ENCODE measurements at regions not wholly inside any gene's neighbourhood (a gene's known extent, or its start where the extent isn't known, plus 50 kb on each side); places are given as distances from the start of the nearest gene placed in this dataset.
A peak's percentile ranks its signal among the peaks of the same experiment; 100 is the strongest.
"Not testable (repeated sequence)": the region's sequence is repeated elsewhere in the genome, so short reads cannot be mapped to it uniquely, and the experiment has no call there.

DNA sequence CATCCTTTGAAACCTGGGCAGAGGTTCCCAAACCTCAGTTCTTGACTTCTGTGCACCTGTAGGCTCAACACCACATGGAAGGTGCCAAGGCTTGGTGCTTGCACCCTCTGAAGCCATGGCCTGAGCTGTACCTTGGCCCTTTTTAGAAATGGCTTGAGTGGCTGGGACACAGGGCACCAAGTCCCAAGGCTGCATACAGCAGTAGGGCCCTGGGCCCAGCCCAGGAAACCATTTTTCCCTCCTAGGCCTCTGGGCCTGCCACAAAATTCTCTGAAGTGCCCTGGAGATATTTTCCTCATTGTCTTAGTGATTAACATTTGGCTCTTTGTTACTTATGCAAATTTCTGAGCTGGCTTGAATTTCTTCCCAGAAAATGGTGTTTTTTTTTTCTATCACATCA, 65.6 kb upstream of the ACTRT2 start:
- no peaks in the 10 kb centered on the region for H3K4me1 Mint-ChIP-seq (ENCODE audit: low read depth in 2 of 2)
- H3K27ac Mint-ChIP-seq: no peak overlapping the region
- H3K36me3 Mint-ChIP-seq: peaks cover 6% of the 10 kb centered on the region
- DNase-seq (ENCODE audit: low spot score) (no peak), ATAC-seq (no peak)
- peaks cover 7% of the 10 kb centered on the region for H3K9me3 Mint-ChIP-seq
- no peak overlapping the region for H3K4me3 Mint-ChIP-seq
- H3K27me3 Mint-ChIP-seq: peaks cover 0 to 6% of the 10 kb centered on the region in 2 donors

- Mint-ChIP-seq H3K27ac (no peak overlapping the region), H3K27me3 (peaks cover 0 to 6% of the 10 kb centered on the region in 2 donors), H3K4me1 (ENCODE audit: low read depth in 2 of 2) (no peaks in the 10 kb centered on the region), H3K4me3 (no peak overlapping the region), H3K9me3 (peaks cover 7% of the 10 kb centered on the region), H3K36me3 (peaks cover 6% of the 10 kb centered on the region)
- no peak for DNase-seq (ENCODE audit: low spot score)
- no peak for ATAC-seq
These were observed 64.7 kb upstream of the ACTRT2 start for GRCh38 chr1:2956576-2956975.

GRCh38 chr1:2957329-2957728, 63.9 kb upstream of the ACTRT2 start:
- H3K36me3 Mint-ChIP-seq: peaks cover 6% of the 10 kb centered on the region
- no peak overlapping the region for H3K4me3 Mint-ChIP-seq
- ATAC-seq (no peak), DNase-seq (ENCODE audit: low spot score) (no peak)
- H3K27ac Mint-ChIP-seq: no peak overlapping the region
- H3K9me3 Mint-ChIP-seq: peaks cover 7% of the 10 kb centered on the region
- H3K4me1 Mint-ChIP-seq (ENCODE audit: low read depth in 2 of 2): no peaks in the 10 kb centered on the region
- peaks cover 0 to 6% of the 10 kb centered on the region in 2 donors for H3K27me3 Mint-ChIP-seq

DNA sequence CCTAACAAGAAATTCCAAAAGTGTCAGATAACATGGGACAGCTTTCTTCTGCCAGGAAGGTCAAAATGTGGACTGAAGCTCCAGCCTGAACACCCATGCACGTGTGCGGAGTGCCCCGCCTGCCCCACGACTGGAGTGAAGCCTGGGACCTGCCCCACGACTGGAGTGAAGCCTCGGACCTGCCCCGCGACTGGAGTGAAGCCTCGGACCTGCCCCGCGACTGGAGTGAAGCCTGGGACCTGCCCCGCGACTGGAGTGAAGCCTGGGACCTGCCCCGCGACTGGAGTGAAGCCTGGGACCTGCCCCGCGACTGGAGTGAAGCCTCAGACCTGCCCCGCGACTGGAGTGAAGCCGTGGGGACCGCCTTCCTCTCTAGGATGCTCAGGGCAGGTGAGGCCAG, 61.4 kb upstream of the ACTRT2 start:
- H3K27me3 Mint-ChIP-seq: not testable (repeated sequence)
- DNase-seq (ENCODE audit: low spot score): peak; percentile 22

DNA sequence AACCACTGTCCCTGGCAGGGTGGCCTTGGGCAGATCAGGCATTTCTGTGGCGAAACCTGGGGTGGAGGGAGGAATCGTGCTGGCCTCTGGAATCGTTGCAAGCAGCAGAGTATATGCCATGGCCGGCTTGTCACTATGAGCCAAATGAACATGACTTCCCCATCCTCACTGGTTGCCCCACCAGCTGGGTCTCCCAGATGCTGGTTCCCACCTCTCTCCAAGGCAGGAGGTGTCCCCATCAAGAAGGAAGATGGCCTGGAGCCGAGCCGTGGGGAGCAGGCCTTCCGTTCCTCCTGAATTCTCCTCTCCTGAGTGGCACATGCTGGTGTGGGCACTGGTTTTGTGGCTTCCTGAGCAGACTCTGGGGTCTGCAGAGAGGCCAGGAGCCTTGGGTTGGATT, 60.2 kb upstream of the ACTRT2 start:
- H3K9me3 Mint-ChIP-seq: no peaks in the 10 kb centered on the region
- no peak overlapping the region for H3K27ac Mint-ChIP-seq
- ATAC-seq (no peak), DNase-seq (ENCODE audit: low spot score) (peak; percentile 45)
- H3K27me3 Mint-ChIP-seq: no peaks in the 10 kb centered on the region
- peaks cover 3% of the 10 kb centered on the region for H3K36me3 Mint-ChIP-seq
- H3K4me3 Mint-ChIP-seq: no peak overlapping the region
- no peaks in the 10 kb centered on the region for H3K4me1 Mint-ChIP-seq (ENCODE audit: low read depth in 2 of 2)

More for the DNA sequence above, 61.4 kb upstream of the ACTRT2 start:
- H3K27ac Mint-ChIP-seq; ATAC-seq; H3K4me3 Mint-ChIP-seq; H3K36me3 Mint-ChIP-seq; H3K4me1 Mint-ChIP-seq (ENCODE audit: low read depth in 2 of 2); H3K9me3 Mint-ChIP-seq: not testable (repeated sequence)

DNA sequence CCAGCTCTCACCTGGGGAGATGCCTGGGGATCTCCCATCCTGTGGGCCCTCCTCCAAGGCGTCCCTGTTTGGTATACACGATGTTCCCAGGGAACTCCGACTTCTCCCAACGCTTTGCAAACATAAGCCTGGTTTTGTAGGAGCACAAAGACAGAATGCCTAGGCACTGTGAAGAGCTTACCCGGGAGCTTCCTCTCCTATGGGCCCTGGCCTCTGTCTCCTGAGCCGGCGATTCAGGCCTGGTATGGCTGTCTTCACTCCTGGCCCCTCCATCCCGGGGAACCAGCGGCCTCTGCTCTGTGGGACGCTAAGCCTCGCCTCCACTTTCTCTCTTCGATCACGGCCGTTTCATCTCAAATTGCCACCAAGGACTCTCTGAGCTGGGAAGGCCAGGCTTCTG, 59.6 kb upstream of the ACTRT2 start:
- DNase-seq (ENCODE audit: low spot score) (no peak), ATAC-seq (no peak)
- Mint-ChIP-seq H3K27ac (no peak overlapping the region), H3K4me1 (ENCODE audit: low read depth in 2 of 2) (no peaks in the 10 kb centered on the region), H3K9me3 (no peaks in the 10 kb centered on the region), H3K4me3 (no peak overlapping the region), H3K36me3 (no peaks in the 10 kb centered on the region), H3K27me3 (no peaks in the 10 kb centered on the region)

DNA sequence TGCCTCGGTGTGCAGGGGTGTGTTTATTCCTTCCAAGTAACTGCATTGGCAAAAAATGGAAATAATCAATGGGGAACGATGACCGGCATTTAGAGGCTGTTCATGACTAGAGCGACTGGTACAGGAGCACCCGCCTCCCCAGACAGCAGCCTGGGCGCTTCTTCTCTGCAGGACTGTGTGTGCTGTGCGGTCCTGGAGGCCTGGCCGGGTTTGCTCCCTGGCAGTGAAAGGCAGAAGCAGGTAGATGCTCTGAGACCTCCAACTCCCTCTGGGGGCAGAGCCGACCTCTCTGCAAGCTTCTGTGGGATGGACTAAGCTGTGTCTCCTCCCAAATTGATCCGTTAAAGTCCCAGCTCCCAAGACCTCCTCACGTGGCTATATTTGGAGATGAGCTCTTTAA, 59.2 kb upstream of the ACTRT2 start:
- ATAC-seq (no peak), DNase-seq (ENCODE audit: low spot score) (peak; percentile 20)
- H3K4me3 Mint-ChIP-seq: no peak overlapping the region
- no peak overlapping the region for H3K27ac Mint-ChIP-seq
- H3K4me1 Mint-ChIP-seq (ENCODE audit: low read depth in 2 of 2): no peaks in the 10 kb centered on the region
- no peaks in the 10 kb centered on the region for H3K27me3 Mint-ChIP-seq
- no peaks in the 10 kb centered on the region for H3K9me3 Mint-ChIP-seq
- no peaks in the 10 kb centered on the region for H3K36me3 Mint-ChIP-seq

DNA sequence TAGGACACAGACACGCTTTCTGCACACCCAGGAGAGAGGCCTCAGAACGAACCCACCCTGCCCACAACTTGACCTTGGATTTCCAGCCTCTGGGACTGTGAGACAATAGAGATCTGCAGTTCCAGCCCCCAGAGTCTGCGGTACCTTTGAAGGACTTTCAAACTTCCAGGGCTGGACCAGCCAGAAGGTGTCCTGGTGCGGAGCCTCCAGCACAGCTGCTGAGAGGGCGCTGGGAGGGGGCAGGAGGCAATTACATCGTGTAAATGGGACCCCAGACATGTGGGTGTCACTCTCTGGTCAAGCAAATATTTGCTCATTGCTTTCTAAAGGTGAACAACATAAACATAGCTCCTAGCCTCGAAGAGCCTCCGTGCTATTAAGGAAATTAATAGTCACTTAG, 58.7 kb upstream of the ACTRT2 start:
- Mint-ChIP-seq H3K9me3 (no peaks in the 10 kb centered on the region), H3K4me1 (ENCODE audit: low read depth in 2 of 2) (no peaks in the 10 kb centered on the region), H3K36me3 (no peaks in the 10 kb centered on the region), H3K27me3 (no peaks in the 10 kb centered on the region), H3K4me3 (no peak overlapping the region), H3K27ac (no peak overlapping the region)
- DNase-seq (ENCODE audit: low spot score) (peak; percentile 50), ATAC-seq (no peak)

- Mint-ChIP-seq H3K9me3 (no peaks in the 10 kb centered on the region), H3K27me3 (no peaks in the 10 kb centered on the region), H3K36me3 (no peaks in the 10 kb centered on the region), H3K4me3 (no peak overlapping the region), H3K27ac (no peak overlapping the region), H3K4me1 (ENCODE audit: low read depth in 2 of 2) (no peaks in the 10 kb centered on the region)
- DNase-seq (ENCODE audit: low spot score) (no peak), ATAC-seq (no peak)
These were observed 58.3 kb upstream of the ACTRT2 start for GRCh38 chr1:2962946-2963345.

DNA sequence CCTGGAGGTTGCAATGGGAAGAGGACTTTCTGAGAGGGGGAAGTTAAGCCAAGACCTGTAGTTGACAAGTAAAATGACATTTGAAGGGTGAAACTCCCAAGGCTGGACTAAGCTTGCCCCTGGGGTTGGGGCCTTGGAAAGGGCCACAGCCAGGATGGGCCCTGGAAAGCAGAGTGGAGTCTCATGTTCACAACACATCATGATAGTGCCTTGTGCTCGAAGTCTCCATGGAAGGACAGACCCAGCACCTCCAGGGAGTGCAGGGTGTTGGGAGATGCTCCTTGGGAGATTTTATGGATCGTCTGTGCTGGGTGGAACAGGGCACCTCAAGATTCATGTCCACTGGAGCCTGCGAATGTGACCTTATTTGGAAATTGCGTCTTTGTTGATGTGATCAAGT, 55.6 kb upstream of the ACTRT2 start:
- H3K36me3 Mint-ChIP-seq: no peaks in the 10 kb centered on the region
- DNase-seq (ENCODE audit: low spot score) (no peak), ATAC-seq (no peak)
- H3K9me3 Mint-ChIP-seq: no peaks in the 10 kb centered on the region
- H3K27ac Mint-ChIP-seq: no peak overlapping the region
- H3K4me3 Mint-ChIP-seq: no peak overlapping the region
- no peaks in the 10 kb centered on the region for H3K27me3 Mint-ChIP-seq
- H3K4me1 Mint-ChIP-seq (ENCODE audit: low read depth in 2 of 2): peaks cover 0 to 5% of the 10 kb centered on the region in 2 donors

GRCh38 chr1:2966449-2967328, 54.6 kb upstream of the ACTRT2 start:
- H3K4me1 Mint-ChIP-seq (ENCODE audit: low read depth in 2 of 2): peaks cover 0 to 5% of the 10 kb centered on the region in 2 donors
- no peaks in the 10 kb centered on the region for H3K36me3 Mint-ChIP-seq
- DNase-seq (ENCODE audit: low spot score) (peak; percentile 55), ATAC-seq (no peak)
- H3K9me3 Mint-ChIP-seq: no peaks in the 10 kb centered on the region
- no peaks in the 10 kb centered on the region for H3K27me3 Mint-ChIP-seq
- H3K27ac Mint-ChIP-seq: no peak overlapping the region
- no peak overlapping the region for H3K4me3 Mint-ChIP-seq

DNA sequence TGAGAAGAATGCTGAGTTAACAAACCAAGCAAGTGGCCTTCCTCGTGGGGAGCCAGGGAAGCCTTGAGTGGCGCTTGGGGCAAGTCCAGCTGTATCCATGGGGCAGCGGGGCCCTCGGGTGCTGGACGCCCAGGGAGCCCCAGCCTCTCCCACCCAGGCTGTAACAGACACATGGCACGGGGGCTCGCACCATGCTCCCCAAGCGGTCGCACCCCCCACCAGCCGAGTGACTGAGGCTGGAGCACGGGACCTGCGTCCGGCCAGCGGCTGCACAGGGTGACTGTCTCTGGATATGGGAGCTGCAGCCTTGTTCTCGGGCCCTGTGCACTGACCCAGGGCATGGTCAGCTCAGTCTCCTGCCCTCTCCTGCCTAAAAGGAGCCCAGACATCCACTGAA, 53.9 kb upstream of the ACTRT2 start:
- H3K4me1 Mint-ChIP-seq (ENCODE audit: low read depth in 2 of 2): peaks cover 0 to 5% of the 10 kb centered on the region in 2 donors
- ATAC-seq: no peak
- no peaks in the 10 kb centered on the region for H3K9me3 Mint-ChIP-seq
- no peaks in the 10 kb centered on the region for H3K36me3 Mint-ChIP-seq
- no peak overlapping the region for H3K27ac Mint-ChIP-seq
- DNase-seq (ENCODE audit: low spot score): peak; percentile 56
- no peaks in the 10 kb centered on the region for H3K27me3 Mint-ChIP-seq
- H3K4me3 Mint-ChIP-seq: no peak overlapping the region

DNA sequence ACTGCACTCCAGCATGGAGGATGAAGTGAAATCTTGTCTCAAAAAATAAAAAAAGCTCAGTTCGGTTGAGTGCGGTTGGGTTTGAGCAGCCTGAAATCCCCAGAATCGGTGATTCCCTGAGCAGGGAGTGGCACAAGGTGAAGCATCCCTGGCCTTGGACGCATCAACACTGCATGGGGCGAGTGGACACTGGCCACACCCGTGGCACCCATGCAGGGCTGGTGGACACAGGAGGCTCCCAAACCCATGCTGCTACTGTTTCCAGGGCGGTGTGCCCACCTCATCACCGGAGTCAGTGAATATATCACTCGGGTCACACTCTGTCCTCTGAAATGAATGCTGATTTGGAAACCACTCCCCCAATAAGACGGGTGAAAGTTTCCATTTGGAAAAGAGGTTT, 53.4 kb upstream of the ACTRT2 start:
- ATAC-seq: no peak

DNA sequence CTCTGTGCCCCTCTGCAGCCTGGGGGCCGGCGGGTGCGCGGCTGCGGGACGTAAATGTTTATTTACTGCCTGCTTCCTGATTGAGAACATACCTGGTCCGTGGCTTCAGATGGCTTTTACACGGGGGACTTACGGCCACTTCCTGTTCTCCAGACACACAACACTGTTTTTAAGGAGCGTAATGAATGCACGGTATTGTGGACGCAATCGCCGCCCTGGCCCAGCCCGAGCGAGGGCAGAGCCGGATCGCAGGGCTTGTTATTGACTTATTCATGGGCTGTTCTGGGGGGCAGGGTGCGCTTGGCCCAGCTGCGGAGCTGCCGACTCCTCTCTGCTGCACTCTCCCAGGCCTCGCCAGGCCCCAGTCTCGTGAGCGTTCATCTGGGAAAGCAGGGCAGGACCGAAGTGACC, 52.8 kb upstream of the ACTRT2 start:
- DNase-seq (ENCODE audit: low spot score): peak; percentile 52
- H3K4me1 Mint-ChIP-seq (ENCODE audit: low read depth in 2 of 2): peaks cover 0 to 12% of the 10 kb centered on the region in 2 donors
- H3K4me3 Mint-ChIP-seq: no peak overlapping the region
- no peak overlapping the region for H3K27ac Mint-ChIP-seq
- no peaks in the 10 kb centered on the region for H3K27me3 Mint-ChIP-seq
- H3K36me3 Mint-ChIP-seq: no peaks in the 10 kb centered on the region
- no peaks in the 10 kb centered on the region for H3K9me3 Mint-ChIP-seq
- no peak for ATAC-seq

More for the DNA sequence above, 53.4 kb upstream of the ACTRT2 start:
- no peaks in the 10 kb centered on the region for H3K36me3 Mint-ChIP-seq
- no peak overlapping the region for H3K27ac Mint-ChIP-seq
- peaks cover 0 to 8% of the 10 kb centered on the region in 2 donors for H3K4me1 Mint-ChIP-seq (ENCODE audit: low read depth in 2 of 2)
- H3K9me3 Mint-ChIP-seq: no peaks in the 10 kb centered on the region
- no peaks in the 10 kb centered on the region for H3K27me3 Mint-ChIP-seq
- H3K4me3 Mint-ChIP-seq: no peak overlapping the region
- peak; percentile 8 for DNase-seq (ENCODE audit: low spot score)

Data from natural killer cell treated with Interleukin-12 subunit alpha and Interleukin-12 subunit beta and Interleukin-15 and Interleukin-18, amount 100 ng/mL, for 72 hours (primary cell).